Upper lobe of right lung (tissue), 1 donor: ENCODE measurements at regions not wholly inside any gene's neighbourhood (a gene's known extent, or its start where the extent isn't known, plus 50 kb on each side); places are given as distances from the start of the nearest gene placed in this dataset.
"Not testable (repeated sequence)": the region's sequence is repeated elsewhere in the genome, so short reads cannot be mapped to it uniquely, and the experiment has no call there.

Experiments
- ATAC-seq: fragments of 200-7000 bp; cut with Tn5 transposase; one replicate; pipeline ENCODE4 v1.9.1; 2020; ENCODE audit warnings: mild to moderate bottlenecking, moderate library complexity
- DNase-seq: peaks from one replicate; pipeline ENCODE4 v3.0.0-alpha.2; 2020
- H3K27ac ChIP-seq: fragments of 200-600 bp; one replicate; pipeline ENCODE4 v1.8.0; 2022
- H3K27me3 ChIP-seq: fragments of 200-600 bp; one replicate; pipeline ENCODE4 v1.8.0; 2022; ENCODE audit warnings: mild to moderate bottlenecking
- H3K36me3 ChIP-seq: fragments of 200-600 bp; one replicate; pipeline ENCODE4 v1.8.0; 2022
- H3K4me1 ChIP-seq: fragments of 200-600 bp; one replicate; pipeline ENCODE4 v1.8.0; 2022
- H3K4me3 ChIP-seq: fragments of 200-600 bp; one replicate; pipeline ENCODE4 v1.8.0; 2022; ENCODE audit warnings: mild to moderate bottlenecking
- H3K9me3 ChIP-seq: fragments of 200-600 bp; one replicate; pipeline ENCODE4 v1.8.0; 2022
- intact Hi-C: fragments of 100-400 bp; cut with DNase I; formaldehyde crosslinking; loops from one replicate; pipeline ENCODE4 v1.11.0; 2022
- TF ChIP-seq, protein P1 (sequence below): fragments of 200-600 bp; IDR thresholded peaks from one replicate; pipeline ENCODE4 v1.8.0; 2022; ENCODE audit warnings: antibody characterized with exemption
- donor health status: DM: no; HTN: yes; CAD: no; lungs with severe emphysema.

DNA sequence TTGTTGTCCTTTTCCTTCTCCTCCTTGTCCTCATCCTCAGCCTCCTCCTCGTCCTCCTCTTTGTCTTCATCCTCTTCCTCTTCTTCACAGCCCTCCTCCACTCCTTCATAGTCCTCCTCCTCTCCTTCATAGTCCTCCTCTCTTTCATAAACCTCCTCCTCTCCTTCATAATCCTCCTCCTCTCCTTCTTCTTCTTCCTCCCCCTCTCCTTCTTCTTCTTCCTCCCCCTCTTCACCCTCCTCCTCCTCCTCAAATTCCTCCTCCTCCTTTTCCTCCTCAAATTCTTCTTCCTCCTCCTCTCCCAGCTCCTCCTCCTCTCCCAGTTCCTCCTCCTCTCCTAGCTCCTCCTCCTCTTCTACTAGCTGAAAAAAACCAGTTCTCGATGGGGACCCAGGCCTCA, 143.8 kb upstream of the RADX start:
- DNase-seq, result no peak
- Histone ChIP-seq H3K36me3 (no peaks in the 10 kb centered on the region), H3K4me1 (no peaks in the 10 kb centered on the region), H3K9me3 (no peaks in the 10 kb centered on the region), H3K27me3 (no peaks in the 10 kb centered on the region), H3K27ac (no peak overlapping the region), H3K4me3 (no peak overlapping the region)
- intact Hi-C loops, result no loop called here
- TF ChIP-seq, protein P1, sequence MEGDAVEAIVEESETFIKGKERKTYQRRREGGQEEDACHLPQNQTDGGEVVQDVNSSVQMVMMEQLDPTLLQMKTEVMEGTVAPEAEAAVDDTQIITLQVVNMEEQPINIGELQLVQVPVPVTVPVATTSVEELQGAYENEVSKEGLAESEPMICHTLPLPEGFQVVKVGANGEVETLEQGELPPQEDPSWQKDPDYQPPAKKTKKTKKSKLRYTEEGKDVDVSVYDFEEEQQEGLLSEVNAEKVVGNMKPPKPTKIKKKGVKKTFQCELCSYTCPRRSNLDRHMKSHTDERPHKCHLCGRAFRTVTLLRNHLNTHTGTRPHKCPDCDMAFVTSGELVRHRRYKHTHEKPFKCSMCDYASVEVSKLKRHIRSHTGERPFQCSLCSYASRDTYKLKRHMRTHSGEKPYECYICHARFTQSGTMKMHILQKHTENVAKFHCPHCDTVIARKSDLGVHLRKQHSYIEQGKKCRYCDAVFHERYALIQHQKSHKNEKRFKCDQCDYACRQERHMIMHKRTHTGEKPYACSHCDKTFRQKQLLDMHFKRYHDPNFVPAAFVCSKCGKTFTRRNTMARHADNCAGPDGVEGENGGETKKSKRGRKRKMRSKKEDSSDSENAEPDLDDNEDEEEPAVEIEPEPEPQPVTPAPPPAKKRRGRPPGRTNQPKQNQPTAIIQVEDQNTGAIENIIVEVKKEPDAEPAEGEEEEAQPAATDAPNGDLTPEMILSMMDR, result no peak
- no peak for ATAC-seq

DNA sequence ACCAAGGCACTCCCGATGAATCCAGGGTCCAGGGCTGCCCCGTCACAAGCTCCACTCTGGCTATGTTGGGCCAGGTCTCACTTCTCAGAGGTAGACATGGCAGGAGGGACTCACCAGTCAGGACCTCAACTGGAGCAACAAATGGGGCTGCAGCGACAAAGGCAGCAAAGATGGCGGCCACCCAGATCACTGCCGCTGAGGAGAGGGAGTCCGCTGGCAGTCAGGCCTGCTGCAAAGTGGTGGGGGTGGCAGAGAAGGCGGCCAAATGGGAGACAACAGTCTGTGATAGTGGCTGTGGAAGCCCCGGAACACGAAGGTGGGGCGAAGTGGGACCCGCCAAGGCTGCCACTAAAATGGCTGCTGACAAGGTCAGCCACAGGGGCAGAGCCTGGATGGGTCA, 143.3 kb upstream of the RADX start:
- DNase-seq (no peak), ATAC-seq (no peak)
- H3K4me1 ChIP-seq, result no peaks in the 10 kb centered on the region
- intact Hi-C loops, result no loop called here
- no peak overlapping the region for H3K4me3 ChIP-seq
- H3K9me3 ChIP-seq, result no peaks in the 10 kb centered on the region
- no peaks in the 10 kb centered on the region for H3K36me3 ChIP-seq
- H3K27me3 ChIP-seq, result no peaks in the 10 kb centered on the region
- no peak overlapping the region for H3K27ac ChIP-seq
- TF ChIP-seq, protein P1, result no peak

DNA sequence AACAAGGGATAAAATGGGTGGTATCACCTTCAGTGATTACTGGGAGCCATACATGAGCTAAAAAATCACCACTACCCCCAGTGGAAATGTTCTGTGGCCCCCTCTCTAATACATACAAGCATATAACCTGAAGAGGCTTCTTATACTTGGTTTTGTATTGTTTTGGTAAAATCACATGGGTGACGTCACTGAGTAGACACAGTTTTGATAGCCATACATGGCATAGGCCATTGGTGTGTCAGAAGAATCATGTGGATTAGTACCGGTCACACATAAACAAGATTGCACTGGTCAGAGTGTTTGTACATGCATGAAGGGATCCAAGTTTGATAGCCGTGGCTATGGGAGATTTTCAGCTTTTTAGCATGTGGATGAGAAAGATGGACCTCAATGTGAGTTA, 131.9 kb upstream of the RADX start:
- no peak for DNase-seq
- Histone ChIP-seq H3K36me3 (no peaks in the 10 kb centered on the region), H3K27ac (no peak overlapping the region), H3K27me3 (no peaks in the 10 kb centered on the region), H3K4me1 (no peaks in the 10 kb centered on the region), H3K9me3 (no peaks in the 10 kb centered on the region), H3K4me3 (no peak overlapping the region)
- no peak for ATAC-seq
- intact Hi-C loops, result no loop called here
- TF ChIP-seq, protein P1, result no peak

DNA sequence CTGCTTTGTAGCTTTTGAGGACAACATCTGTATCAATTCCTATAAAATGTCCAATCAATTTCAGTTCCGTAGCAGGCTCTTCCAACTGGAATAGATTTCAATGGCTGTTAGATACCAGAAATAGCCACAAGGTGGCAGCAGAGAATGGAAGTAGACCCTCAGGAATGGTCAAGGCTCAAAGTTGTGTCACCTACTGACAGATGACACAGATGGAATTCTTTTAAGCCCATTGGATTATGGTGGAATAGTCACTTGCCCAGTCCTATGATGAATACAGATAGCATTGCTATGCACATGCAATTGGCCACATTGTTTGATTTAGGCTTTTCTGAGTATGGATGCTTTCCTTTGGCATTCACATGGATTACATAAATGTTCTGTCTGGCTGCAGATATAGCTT, 130.4 kb upstream of the RADX start:
- Histone ChIP-seq H3K27ac (no peak overlapping the region), H3K4me1 (no peaks in the 10 kb centered on the region), H3K36me3 (no peaks in the 10 kb centered on the region), H3K9me3 (no peaks in the 10 kb centered on the region), H3K27me3 (no peaks in the 10 kb centered on the region), H3K4me3 (no peak overlapping the region)
- TF ChIP-seq, protein P1, result peak; percentile 66
- DNase-seq, result no peak
- ATAC-seq, result peak; percentile 88
- intact Hi-C loops, result no loop called here

DNA sequence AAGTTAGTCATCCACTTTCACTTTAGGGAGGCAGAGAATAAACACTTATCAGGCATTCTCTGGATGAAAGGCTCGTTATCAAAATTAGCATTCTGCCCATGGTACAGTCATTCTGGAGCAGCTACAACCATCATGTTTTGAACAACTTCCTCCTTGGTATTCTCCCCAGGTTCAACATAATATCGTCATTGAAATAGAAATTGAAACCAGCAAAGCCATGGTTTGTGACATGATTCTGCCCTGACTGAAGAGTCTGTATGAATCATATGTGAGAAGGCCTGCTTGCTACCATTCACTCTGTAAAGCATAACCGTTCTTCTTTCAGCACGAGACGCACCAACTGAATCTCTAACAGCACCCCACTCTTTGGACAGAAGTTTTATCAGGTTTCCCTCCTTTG, 127.5 kb upstream of the RADX start:
- H3K36me3 ChIP-seq, result no peaks in the 10 kb centered on the region
- intact Hi-C loops, result no loop called here
- ATAC-seq (peak; percentile 49), DNase-seq (no peak)
- no peak overlapping the region for H3K27ac ChIP-seq
- no peak overlapping the region for H3K4me3 ChIP-seq
- H3K27me3 ChIP-seq, result no peaks in the 10 kb centered on the region
- no peaks in the 10 kb centered on the region for H3K4me1 ChIP-seq
- TF ChIP-seq, protein P1, result no peak
- H3K9me3 ChIP-seq, result no peaks in the 10 kb centered on the region

DNA sequence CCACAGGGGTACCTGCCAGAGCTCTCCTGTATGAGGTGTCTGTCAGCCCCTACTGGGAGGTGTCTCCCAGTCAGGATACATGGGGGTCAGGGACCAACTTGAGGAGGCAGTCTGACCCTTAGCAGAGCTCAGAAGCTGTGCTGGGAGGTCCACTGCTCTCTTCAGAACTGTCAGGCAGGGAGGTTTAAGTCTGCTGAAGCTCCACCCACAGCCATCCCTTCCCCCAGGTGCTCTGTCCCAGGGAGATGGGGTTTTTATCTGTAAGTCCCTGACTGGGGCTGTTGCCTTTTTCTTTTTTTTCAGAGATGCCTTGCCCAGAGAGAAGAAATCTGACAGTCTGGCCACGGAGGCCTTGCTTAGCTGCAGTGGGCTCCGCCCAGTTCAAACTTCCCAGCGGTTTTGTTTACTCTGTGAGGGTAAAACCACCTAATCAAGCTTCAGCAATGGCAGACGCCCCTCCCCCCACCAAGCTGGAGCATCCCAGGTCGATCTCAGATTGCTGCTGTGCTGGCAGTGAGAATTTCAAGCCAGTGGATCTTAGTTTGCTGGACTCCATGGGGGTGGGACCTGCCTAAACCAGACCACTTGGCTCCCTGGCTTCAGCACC, 118.5 kb upstream of the RADX start:
- not testable (repeated sequence) for ATAC-seq, H3K27ac ChIP-seq

More for the DNA sequence above, 118.5 kb upstream of the RADX start:
- DNase-seq, intact Hi-C loops, H3K4me3 ChIP-seq, H3K4me1 ChIP-seq, H3K9me3 ChIP-seq, H3K27me3 ChIP-seq, H3K36me3 ChIP-seq: not testable (repeated sequence)
